Astrocyte (in vitro differentiated cells and primary cell): ENCODE measurements at regions not wholly inside any gene's neighbourhood (a gene's known extent, or its start where the extent isn't known, plus 50 kb on each side); places are given as distances from the start of the nearest gene placed in this dataset.
"Not testable (repeated sequence)": the region's sequence is repeated elsewhere in the genome, so short reads cannot be mapped to it uniquely, and the experiment has no call there.

Experiments
- DNase-seq: peaks from one replicate; pipeline ENCODE4 v3.0.0-alpha.2; 2010; ENCODE audit warnings: low read depth
- FAIRE-seq: peaks from 2 replicates; lab custom pipeline; 2011; peaks lifted over from hg19 to GRCh38; lab: Jason Lieb, UNC
- H2AFZ ChIP-seq: 2 replicates; pipeline ENCODE4 v1.6.0; 2012; ENCODE audit warnings: low read depth, low read length, inconsistent platforms
- H3K27ac ChIP-seq: 2 replicates; pipeline ENCODE4 v1.5.1; 2011; ENCODE audit warnings: low read depth, low read length, inconsistent platforms
- H3K27me3 ChIP-seq: 2 replicates; pipeline ENCODE4 v1.6.0; 2011; ENCODE audit warnings: low read length, inconsistent platforms; ENCODE audit not compliant: insufficient read depth
- H3K36me3 ChIP-seq: 2 replicates; pipeline ENCODE4 v1.5.1; 2011; ENCODE audit warnings: low read length, inconsistent platforms; ENCODE audit not compliant: insufficient read depth
- H3K4me1 ChIP-seq: 2 replicates; pipeline ENCODE4 v1.5.1; 2011; ENCODE audit warnings: low read length, inconsistent platforms; ENCODE audit not compliant: insufficient read depth
- H3K4me2 ChIP-seq: 2 replicates; pipeline ENCODE4 v1.6.0; 2012; ENCODE audit warnings: low read length, inconsistent platforms
- H3K4me3 ChIP-seq: 2 replicates; pipeline ENCODE4 v1.5.1; 2011; ENCODE audit warnings: low read depth, mild to moderate bottlenecking, low read length, inconsistent platforms; ENCODE audit not compliant: insufficient read depth
- H3K79me2 ChIP-seq: 2 replicates; pipeline ENCODE4 v1.6.0; 2012; ENCODE audit warnings: mild to moderate bottlenecking, low read length, inconsistent platforms; ENCODE audit not compliant: insufficient read depth
- H3K9ac ChIP-seq: 2 replicates; pipeline ENCODE4 v1.6.0; 2012; ENCODE audit warnings: mild to moderate bottlenecking, low read length, inconsistent platforms
- H3K9me3 ChIP-seq: 2 replicates; pipeline ENCODE4 v1.5.1; 2012; ENCODE audit warnings: low read depth, mild to moderate bottlenecking, low read length, inconsistent platforms; ENCODE audit not compliant: insufficient read depth
- H4K20me1 ChIP-seq: 2 replicates; pipeline ENCODE4 v1.6.0; 2012; ENCODE audit warnings: low read length, inconsistent platforms; ENCODE audit not compliant: insufficient read depth
- H3K27ac Mint-ChIP-seq: one replicate; pipeline ENCODE4 v1.8.0; 2021; ENCODE audit warnings: mild to moderate bottlenecking, mixed read lengths; ENCODE audit not compliant: unreplicated experiment
- H3K27me3 Mint-ChIP-seq: one replicate; pipeline ENCODE4 v1.8.0; 2021; ENCODE audit warnings: low read depth, mixed read lengths; ENCODE audit not compliant: unreplicated experiment
- H3K36me3 Mint-ChIP-seq: one replicate; pipeline ENCODE4 v1.8.0; 2021; ENCODE audit warnings: low read depth, mixed read lengths; ENCODE audit not compliant: unreplicated experiment
- H3K4me1 Mint-ChIP-seq: one replicate; pipeline ENCODE4 v1.8.0; 2021; ENCODE audit warnings: low read depth, mixed read lengths; ENCODE audit not compliant: unreplicated experiment
- H3K4me3 Mint-ChIP-seq: one replicate; pipeline ENCODE4 v1.8.0; 2021; ENCODE audit warnings: mild to moderate bottlenecking, moderate library complexity, mixed read lengths; ENCODE audit not compliant: unreplicated experiment
- H3K9me3 Mint-ChIP-seq: one replicate; pipeline ENCODE4 v1.8.0; 2021; ENCODE audit warnings: mild to moderate bottlenecking, mixed read lengths; ENCODE audit not compliant: unreplicated experiment
- CTCF ChIP-seq: IDR thresholded peaks from 2 replicates; pipeline ENCODE4 v1.5.1; 2011; ENCODE audit warnings: low read depth, mild to moderate bottlenecking, inconsistent platforms, low read length, moderate library complexity; ENCODE audit not compliant: insufficient read depth
- EZH2 ChIP-seq: IDR thresholded peaks from 2 replicates; pipeline ENCODE4 v1.6.1; 2012; ENCODE audit warnings: mild to moderate bottlenecking, low read length, inconsistent platforms; ENCODE audit not compliant: insufficient read depth

- Histone ChIP-seq H3K27ac (no peak overlapping the region), H3K36me3 (no peaks in the 10 kb centered on the region), H3K9ac (no peak overlapping the region), H3K9me3 (no peaks in the 10 kb centered on the region), H3K4me3 (no peak overlapping the region), H3K27me3 (no peaks in the 10 kb centered on the region), H3K4me1 (no peaks in the 10 kb centered on the region), H2AFZ (no peak overlapping the region), H3K4me2 (no peak overlapping the region), H4K20me1 (no peaks in the 10 kb centered on the region), H3K79me2 (no peaks in the 10 kb centered on the region)
- Mint-ChIP-seq H3K36me3 (no peaks in the 10 kb centered on the region), H3K27me3 (no peaks in the 10 kb centered on the region), H3K4me1 (no peaks in the 10 kb centered on the region), H3K4me3 (no peak overlapping the region), H3K27ac (no peak overlapping the region), H3K9me3 (peaks cover 6% of the 10 kb centered on the region)
- FAIRE-seq, result no peak
- DNase-seq, result peak; percentile 33
- TF ChIP-seq EZH2, result no peak
- TF ChIP-seq CTCF, result no peak
Observed at GRCh38 chr4:64807821-64808220, 398.6 kb upstream of the TECRL start.

GRCh38 chr4:64799751-64800150 is 390.5 kb upstream of the TECRL start:
- Histone ChIP-seq H3K4me3 (no peak overlapping the region), H3K9me3 (no peaks in the 10 kb centered on the region), H3K27me3 (no peaks in the 10 kb centered on the region), H3K36me3 (no peaks in the 10 kb centered on the region), H3K79me2 (no peaks in the 10 kb centered on the region), H2AFZ (peak overlapping the region; percentile 34), H3K4me1 (no peaks in the 10 kb centered on the region), H3K27ac (no peak overlapping the region), H3K9ac (no peak overlapping the region), H3K4me2 (no peak overlapping the region), H4K20me1 (no peaks in the 10 kb centered on the region)
- no peak for DNase-seq
- Mint-ChIP-seq H3K4me1 (no peaks in the 10 kb centered on the region), H3K36me3 (no peaks in the 10 kb centered on the region), H3K27ac (no peak overlapping the region), H3K27me3 (no peaks in the 10 kb centered on the region), H3K9me3 (peaks cover 8% of the 10 kb centered on the region), H3K4me3 (no peak overlapping the region)
- no peak for FAIRE-seq
- no peak for TF ChIP-seq EZH2
- TF ChIP-seq CTCF, result no peak

- not testable (repeated sequence) for H3K27ac Mint-ChIP-seq, FAIRE-seq, H3K36me3 Mint-ChIP-seq, H4K20me1 ChIP-seq, H3K27me3 ChIP-seq, H3K79me2 ChIP-seq, H3K4me2 ChIP-seq, H3K9me3 ChIP-seq, H3K27me3 Mint-ChIP-seq, H3K9me3 Mint-ChIP-seq, H3K9ac ChIP-seq, H2AFZ ChIP-seq, H3K4me3 ChIP-seq, H3K4me1 Mint-ChIP-seq, H3K4me3 Mint-ChIP-seq, H3K4me1 ChIP-seq, H3K27ac ChIP-seq, H3K36me3 ChIP-seq
- peak; percentile 38 for DNase-seq
Observed at GRCh38 chr4:64798828-64799227, 389.6 kb upstream of the TECRL start.
